Panc1 (cell line): ENCODE measurements at regions not wholly inside any gene's neighbourhood (a gene's known extent, or its start where the extent isn't known, plus 50 kb on each side); places are given as distances from the start of the nearest gene placed in this dataset.
A peak's percentile ranks its signal among the peaks of the same experiment; 100 is the strongest.

Experiments
- ATAC-seq: fragments of 200-7000 bp; cut with Tn5 transposase; 2 replicates; pipeline ENCODE4 v1.9.1; 2020; ENCODE audit warnings: mild to moderate bottlenecking, moderate library complexity
- BruUV-seq: library from RNA; stranded (reverse); fragments of 400-500 nt; replicated peaks from 2 replicates; lab custom pipeline; 2021; lab: Mats Ljungman, UMichigan
- CTCF ChIA-PET: fragments of 300-600 bp; sonication (Branson Sonifier 250); formaldehyde crosslinking; loops from one replicate; lab custom pipeline; 2022; ENCODE audit warnings: antibody characterized with exemption; lab: Charles Lee
- POLR2A ChIA-PET: fragments of 300-600 bp; sonication (Branson Sonifier 250); formaldehyde crosslinking; loops from one replicate; lab custom pipeline; 2022; ENCODE audit warnings: antibody characterized with exemption; lab: Charles Lee
- DNase-seq: peaks from one replicate; pipeline ENCODE4 v3.0.0-alpha.2; 2010; ENCODE audit warnings: low read depth, low spot score
- H3K27ac ChIP-seq: 2 replicates; pipeline ENCODE4 v1.5.1; 2011; ENCODE audit warnings: mild to moderate bottlenecking, low read length, inconsistent platforms
- H3K27me3 ChIP-seq: fragments of 200-500 bp; sonication (Bioruptor generic); 2 replicates; pipeline ENCODE4 v1.6.0; 2014; ENCODE audit warnings: low read length, inconsistent platforms; ENCODE audit not compliant: control insufficient read depth, insufficient read depth
- H3K36me3 ChIP-seq: fragments of 200-500 bp; sonication (Bioruptor generic); 2 replicates; pipeline ENCODE4 v1.5.1; 2014; ENCODE audit warnings: inconsistent platforms, mild to moderate bottlenecking, low read length, moderate library complexity; ENCODE audit not compliant: control insufficient read depth, insufficient read depth
- H3K4me1 ChIP-seq: 2 replicates; pipeline ENCODE4 v1.5.1; 2011; ENCODE audit warnings: inconsistent platforms, mild to moderate bottlenecking, low read length, moderate library complexity; ENCODE audit not compliant: control insufficient read depth, insufficient read depth
- H3K4me3 ChIP-seq, 2 experiments: 2 replicates each; pipeline ENCODE4 v1.5.1; 2011 to 2012; ENCODE audit warnings: low read depth in 2 of 2, low read length in 2 of 2, mild to moderate bottlenecking in 2 of 2, inconsistent platforms in 1 of 2, moderate library complexity in 1 of 2
- H3K9me3 ChIP-seq: fragments of 200-500 bp; sonication (Bioruptor generic); 2 replicates; pipeline ENCODE4 v1.5.1; 2014; ENCODE audit warnings: low read depth, mild to moderate bottlenecking, inconsistent platforms, low read length, moderate library complexity; ENCODE audit not compliant: control insufficient read depth, insufficient read depth
- CTCF ChIP-seq: fragments of 450-650 bp; IDR thresholded peaks from 2 replicates; pipeline ENCODE4 v1.5.1; 2017; ENCODE audit warnings: mild to moderate bottlenecking
- POLR2AphosphoS5 ChIP-seq: IDR thresholded peaks from 2 replicates; pipeline ENCODE4 v1.6.1; 2012; ENCODE audit warnings: mild to moderate bottlenecking, low read depth, low read length, moderate library complexity
- REST ChIP-seq, 2 experiments: IDR thresholded peaks; 2 replicates each; pipeline ENCODE4 v1.6.1; 2011 to 2012; ENCODE audit warnings: low read depth in 2 of 2, control low read depth in 1 of 2, low read length in 1 of 2, mild to moderate bottlenecking in 1 of 2, moderate library complexity in 1 of 2; ENCODE audit not compliant: insufficient read depth in 1 of 2
- SIN3A ChIP-seq: IDR thresholded peaks from 2 replicates; pipeline ENCODE4 v1.6.1; 2012; ENCODE audit warnings: low read depth, mild to moderate bottlenecking, low read length, moderate library complexity, borderline replicate concordance; ENCODE audit not compliant: insufficient read depth
- TCF7L2 ChIP-seq: IDR thresholded peaks from 2 replicates; pipeline ENCODE4 v1.6.1; 2011; ENCODE audit warnings: mild to moderate bottlenecking, low read depth, low read length, inconsistent platforms
- in situ Hi-C: cut with HindIII; loops from 2 replicates; pipeline ENCODE4 v1.10.0; 2016; ENCODE audit warnings: low sequenced_read_pairs, low pct_unique_long_range_greater_than_20kb
- intact Hi-C: fragments of 100-400 bp; cut with micrococcal nuclease; formaldehyde crosslinking; loops from one replicate; pipeline ENCODE4 v1.10.0; 2022; ENCODE audit not compliant: unreplicated experiment

- no peaks in the 10 kb centered on the region for H3K9me3 ChIP-seq
- no peaks in the 10 kb centered on the region for H3K27me3 ChIP-seq
- H3K27ac ChIP-seq, result no peak overlapping the region
- no peak for ATAC-seq
- H3K36me3 ChIP-seq, result no peaks in the 10 kb centered on the region
- intact Hi-C loops (no loop called here), in situ Hi-C loops (no loop called here)
- TF ChIP-seq TCF7L2 (no peak), POLR2AphosphoS5 (no peak), CTCF (no peak), SIN3A (no peak), REST (IDR thresholded peaks at IDR 0.05; ENCODE audit: insufficient read depth in 1 of 2, low read depth in 2 of 2, low read length in 1 of 2) (no peak)
- H3K4me1 ChIP-seq, result peaks cover 7% of the 10 kb centered on the region
- CTCF ChIA-PET, result interaction anchor here (1.9 kb wide), 1 partner anchor 14 kb away, joined by 6 read pairs; no protein-coding TSS in a partner anchor
- POLR2A ChIA-PET, result no interaction called here
- DNase-seq, result no peak
- BruUV-seq, result no TSS peak
- H3K4me3 ChIP-seq, result no peak overlapping the region
Measured at GRCh38 chr6:27786048-27786447, 126.1 kb downstream of the OR2B2 start.

GRCh38 chr6:27785294-27785693 is 126.9 kb downstream of the OR2B2 start:
- in situ Hi-C loops, result no loop called here
- DNase-seq, result no peak
- H3K4me3 ChIP-seq, result no peak overlapping the region

More at GRCh38 chr6:27785294-27785693, 126.9 kb downstream of the OR2B2 start:
- intact Hi-C loops, result no loop called here
- Histone ChIP-seq H3K36me3 (no peaks in the 10 kb centered on the region), H3K27me3 (no peaks in the 10 kb centered on the region), H3K9me3 (no peaks in the 10 kb centered on the region), H3K27ac (no peak overlapping the region), H3K4me1 (peaks cover 7% of the 10 kb centered on the region)
- ChIA-PET CTCF (interaction anchor here (1.9 kb wide), 1 partner anchor 13 kb away, joined by 6 read pairs; no protein-coding TSS in a partner anchor), POLR2A (no interaction called here)
- no peak for TF ChIP-seq REST (IDR thresholded peaks at IDR 0.05; ENCODE audit: insufficient read depth in 1 of 2, low read depth in 2 of 2, low read length in 1 of 2)
- no peak for TF ChIP-seq POLR2AphosphoS5
- TF ChIP-seq CTCF, result no peak
- no TSS peak for BruUV-seq
- peak; percentile 17; the same call in 1 of the 2 replicates for ATAC-seq
